ENCODE measurements at regions not wholly inside any gene's neighbourhood (a gene's known extent, or its start where the extent isn't known, plus 50 kb on each side); places are given as distances from the start of the nearest gene placed in this dataset.
A peak's percentile ranks its signal among the peaks of the same experiment; 100 is the strongest.

DNA sequence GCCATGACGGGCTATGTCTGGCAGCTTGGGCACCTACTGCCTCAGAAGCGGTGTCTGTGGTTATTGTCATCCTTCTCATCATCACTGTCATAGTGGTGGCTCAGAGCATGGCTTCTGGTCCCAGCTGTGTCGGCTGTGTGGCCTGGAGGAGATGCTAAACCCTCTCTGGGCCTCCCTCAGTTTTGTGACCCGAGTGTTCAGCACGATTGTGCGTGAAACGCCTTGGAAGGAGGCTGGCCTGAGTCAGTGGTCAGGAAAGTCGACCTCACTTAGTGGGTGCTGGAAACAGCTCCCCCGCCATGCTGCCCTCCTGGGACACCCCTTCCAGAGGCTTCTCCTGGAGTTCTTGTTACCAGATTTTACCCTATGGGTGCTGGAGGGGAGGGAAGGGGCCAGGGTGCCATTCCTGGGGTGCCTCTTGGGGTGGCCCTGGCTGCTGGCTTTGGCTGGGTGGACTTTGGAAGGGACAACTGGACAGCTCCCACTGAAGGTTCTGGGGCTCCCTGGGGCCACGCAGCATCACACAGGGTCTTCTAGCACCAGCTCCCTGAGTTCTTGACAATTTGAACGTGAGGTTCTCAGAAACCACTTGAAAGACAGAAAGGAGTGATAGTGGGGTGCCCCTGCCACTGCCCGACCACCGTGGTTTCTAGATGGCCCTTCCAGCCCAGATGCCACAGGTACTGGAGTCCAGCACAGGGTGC is 226.5 kb upstream of the GSE1 start:
- DNase-seq (ENCODE audit: low read depth in 1 of 2, low spot score in 1 of 2): no peak

DNA sequence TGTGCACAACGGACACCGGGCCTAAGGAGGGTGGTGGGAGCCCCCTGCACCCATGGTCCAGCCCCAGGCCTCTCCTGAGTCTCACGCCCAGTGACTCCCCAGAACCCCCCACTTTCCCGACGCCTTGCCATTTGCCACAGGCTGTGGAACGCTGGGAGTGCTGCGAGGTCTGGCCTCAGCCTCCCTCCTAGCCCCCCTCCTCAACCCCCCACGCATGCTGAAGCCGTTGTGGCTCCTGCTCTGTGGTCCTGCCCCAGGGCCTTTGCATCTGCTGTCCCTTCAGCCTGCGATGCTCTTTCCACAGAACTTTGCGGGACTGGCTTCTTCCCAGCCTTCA is 226.0 kb upstream of the GSE1 start:
- no peak for DNase-seq (ENCODE audit: low read depth in 1 of 2, low spot score in 1 of 2)

GRCh38 chr16:85387731-85388295 is 225.3 kb upstream of the GSE1 start:
- no peak for DNase-seq (ENCODE audit: low read depth in 1 of 2, low spot score in 1 of 2)

- no peak for DNase-seq (ENCODE audit: low read depth in 1 of 2, low spot score in 1 of 2)
Observed at GRCh38 chr16:85389679-85390470, 223.2 kb upstream of the GSE1 start.

- no peak for DNase-seq (ENCODE audit: low read depth in 1 of 2, low spot score in 1 of 2)
Observed at GRCh38 chr16:85390511-85391174, 222.5 kb upstream of the GSE1 start.

GRCh38 chr16:85391175-85391707 is 221.9 kb upstream of the GSE1 start:
- DNase-seq (ENCODE audit: low read depth in 1 of 2, low spot score in 1 of 2): no peak

GRCh38 chr16:85391769-85392583 is 221.1 kb upstream of the GSE1 start:
- no peak for DNase-seq (ENCODE audit: low read depth in 1 of 2, low spot score in 1 of 2)

DNA sequence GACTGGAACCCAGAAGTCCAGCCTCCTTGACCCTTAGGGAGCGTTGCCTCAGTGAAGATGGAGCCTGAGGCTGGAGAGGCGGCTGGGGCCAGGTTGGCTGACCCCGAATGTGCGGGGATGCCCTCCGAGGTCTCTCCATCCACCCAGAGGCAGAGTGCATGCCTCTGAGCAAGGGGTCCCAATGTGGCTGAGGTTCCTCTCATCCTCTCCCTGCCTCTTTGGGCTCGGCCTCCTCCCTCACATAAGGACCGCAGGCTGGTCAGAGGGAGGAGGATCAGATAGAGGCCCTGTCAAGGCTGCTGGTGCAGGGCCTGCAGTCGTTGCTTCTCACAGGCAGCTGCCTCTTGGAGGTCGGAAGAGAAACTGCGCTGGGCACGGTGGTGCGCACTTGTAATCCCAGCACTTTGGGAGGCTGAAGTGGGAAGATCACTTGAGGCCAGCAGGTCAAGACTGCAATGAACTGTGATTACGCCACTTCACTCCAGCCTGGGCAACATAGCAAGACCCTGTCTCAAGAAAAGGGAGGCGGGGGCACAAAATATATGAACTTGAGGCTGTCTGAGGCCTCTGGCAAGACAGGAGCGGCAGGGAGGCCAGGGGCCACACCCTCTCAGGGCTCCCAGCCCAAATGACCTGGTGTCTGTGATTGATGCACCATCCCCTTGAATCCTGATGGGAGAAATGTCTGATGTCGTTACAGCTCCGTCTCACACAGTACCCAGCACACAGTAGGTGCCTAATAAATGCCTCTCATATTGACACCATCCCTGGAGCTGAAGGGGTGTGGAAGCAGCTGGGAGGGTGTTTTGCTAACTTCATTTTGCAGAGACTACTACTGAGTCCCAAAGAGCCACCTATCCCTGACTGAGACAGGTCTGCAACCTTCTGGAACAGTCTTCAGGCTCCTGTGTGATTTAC is 220.1 kb upstream of the GSE1 start:
- no peak for DNase-seq (ENCODE audit: low read depth in 1 of 2, low spot score in 1 of 2)

GRCh38 chr16:85393674-85394451 is 219.3 kb upstream of the GSE1 start:
- peak; percentile 42 to 50 for DNase-seq (ENCODE audit: low read depth in 1 of 2, low spot score in 1 of 2)

DNA sequence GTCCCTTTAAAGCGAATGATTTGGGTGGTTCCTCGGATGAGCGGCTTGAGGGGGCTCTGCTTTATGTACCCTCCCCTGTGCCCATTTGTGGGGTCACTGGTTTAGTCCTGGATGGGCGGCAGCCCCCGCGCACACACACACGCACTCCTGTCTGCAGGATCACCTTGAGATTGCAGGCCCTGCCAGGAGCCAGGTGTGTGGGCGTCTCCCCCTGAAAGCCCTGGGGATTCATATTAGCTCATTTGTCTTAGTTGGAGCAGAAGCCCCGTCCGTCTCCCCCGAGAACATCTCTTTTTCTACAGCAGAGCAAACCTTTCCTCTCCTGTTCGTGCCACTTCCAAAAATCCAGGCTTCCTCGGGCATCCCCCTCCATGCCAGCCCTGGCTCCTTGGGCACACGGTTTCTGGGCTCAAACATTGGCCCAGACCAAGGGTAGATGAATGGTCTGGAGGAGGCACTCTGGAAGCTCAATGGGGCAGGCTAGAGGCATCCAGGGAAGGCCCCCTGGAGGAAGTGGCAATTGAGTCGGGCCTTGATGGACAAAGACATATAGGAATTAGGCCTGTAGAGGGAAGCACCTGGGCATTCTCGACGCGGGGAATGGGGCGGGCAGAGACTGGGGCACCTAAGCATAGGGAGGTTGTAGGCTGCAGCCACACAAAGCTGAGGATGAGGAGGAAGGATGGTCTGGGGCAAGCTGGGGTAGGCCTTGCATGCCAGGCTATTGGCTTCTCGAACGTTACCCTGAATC is 218.5 kb upstream of the GSE1 start:
- no peak for DNase-seq (ENCODE audit: low read depth in 1 of 2, low spot score in 1 of 2)

DNA sequence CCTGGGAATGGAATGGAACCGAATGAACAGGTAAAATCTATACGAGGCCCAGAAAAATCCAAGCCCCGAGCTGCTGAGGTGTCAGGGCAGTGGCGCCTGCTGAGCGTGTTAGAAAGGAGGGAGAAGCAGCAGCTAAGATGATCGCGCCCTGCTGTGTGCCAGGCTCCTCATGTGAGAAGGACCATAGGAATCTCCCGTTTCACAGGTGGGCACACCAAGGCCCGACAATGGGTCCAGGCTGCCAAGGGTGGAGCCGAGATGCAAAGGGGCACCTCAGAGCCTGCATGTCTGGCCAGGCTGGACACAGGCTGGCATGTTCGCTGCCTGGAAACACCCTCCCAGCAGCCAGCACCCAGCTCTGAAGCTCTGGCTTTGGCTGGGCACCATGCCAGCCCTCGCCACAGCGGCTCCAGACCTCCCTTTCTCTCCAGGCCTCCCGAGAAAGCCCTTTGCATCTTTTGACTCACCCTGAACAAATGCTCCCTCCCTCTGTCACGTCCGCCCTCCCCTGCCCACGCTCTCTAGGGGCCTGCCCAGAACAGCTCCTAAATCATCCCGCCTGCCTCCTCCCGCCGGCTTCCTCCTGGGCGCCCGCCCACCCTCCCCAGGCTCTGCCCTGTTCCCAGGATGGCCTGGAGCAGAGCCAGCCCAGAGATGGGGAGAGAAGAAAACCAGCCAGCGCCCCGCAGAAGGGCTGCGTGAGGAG is 217.8 kb upstream of the GSE1 start:
- DNase-seq (ENCODE audit: low read depth in 1 of 2, low spot score in 1 of 2): no peak

DNA sequence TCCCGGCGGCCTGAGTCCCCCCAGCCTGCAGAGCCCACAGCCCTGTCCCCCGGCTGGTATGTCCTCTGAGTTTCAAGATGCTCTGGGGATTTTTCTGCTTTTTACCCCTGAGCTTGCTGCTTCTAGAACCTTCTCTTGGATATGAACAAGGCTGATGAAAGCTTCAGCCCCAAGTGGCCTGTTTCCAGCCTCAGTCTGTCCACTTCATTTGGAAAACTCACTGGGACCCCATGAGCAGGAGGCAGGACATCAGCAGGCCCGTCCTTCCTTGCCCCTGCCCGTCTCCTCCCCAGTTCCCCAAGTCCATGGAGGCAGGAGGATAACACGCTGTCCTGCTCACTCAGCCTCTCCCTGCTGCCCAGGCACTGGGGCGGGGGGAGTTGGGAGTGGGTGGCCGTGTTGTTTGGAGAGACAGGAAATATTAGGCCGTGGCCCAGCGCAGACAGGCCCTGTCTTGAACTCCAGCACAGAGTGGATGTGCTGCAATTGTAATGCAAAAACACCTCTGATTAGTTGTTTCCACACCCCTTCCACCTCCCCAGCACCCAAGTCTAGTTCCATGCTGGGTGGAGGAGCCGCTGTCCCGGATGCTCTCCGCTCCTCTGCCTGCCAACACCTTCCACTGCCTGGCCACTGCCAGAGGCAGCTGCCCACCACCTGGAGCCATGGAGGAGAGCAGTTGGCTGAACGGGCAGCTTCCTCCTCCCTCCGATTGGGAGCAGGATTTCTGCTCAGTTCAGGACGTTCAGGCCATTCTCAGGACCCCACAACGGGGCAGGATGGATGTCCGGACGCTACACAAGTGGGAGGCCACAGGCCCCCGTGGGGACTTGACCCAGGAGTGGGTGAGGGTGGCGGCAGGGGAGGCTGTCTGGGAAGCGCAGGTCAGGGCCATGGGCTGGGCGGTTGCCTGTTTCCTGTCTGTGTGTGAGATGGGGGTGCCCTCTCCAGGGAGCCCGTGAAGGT is 216.9 kb upstream of the GSE1 start:
- no peak for DNase-seq (ENCODE audit: low read depth in 1 of 2, low spot score in 1 of 2)

GRCh38 chr16:85396879-85397871 is 215.9 kb upstream of the GSE1 start:
- DNase-seq (ENCODE audit: low read depth in 1 of 2, low spot score in 1 of 2): no peak

DNA sequence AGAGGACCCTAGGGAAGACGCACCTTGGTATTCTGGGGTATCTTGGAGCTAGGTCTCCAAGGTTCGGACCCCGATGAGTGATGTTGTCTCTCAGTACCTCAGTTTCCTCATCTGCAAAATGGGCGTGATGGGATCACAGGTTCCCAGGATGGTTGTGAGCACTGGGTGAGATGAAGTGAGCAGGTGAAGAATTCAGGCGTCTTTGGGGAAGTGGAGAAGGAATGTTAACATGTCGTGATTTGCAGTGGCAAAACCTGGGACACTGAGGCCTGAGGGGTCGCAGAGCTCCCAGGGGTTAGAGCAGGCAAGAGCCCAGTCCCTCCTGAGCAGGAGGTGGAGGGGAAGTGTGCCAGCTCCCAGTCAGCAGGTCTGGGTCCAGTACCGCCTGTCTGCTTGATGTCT is 215.1 kb upstream of the GSE1 start:
- no peak for DNase-seq (ENCODE audit: low read depth in 1 of 2, low spot score in 1 of 2)
